HUES6 (cell line): ENCODE measurements at regions not wholly inside any gene's neighbourhood (a gene's known extent, or its start where the extent isn't known, plus 50 kb on each side); places are given as distances from the start of the nearest gene placed in this dataset.

ENCODE experiments used
- H3K27ac ChIP-seq: 2 replicates; pipeline ENCODE4 v1.7.0; 2013; ENCODE audit warnings: low read depth, mild to moderate bottlenecking, low read length, inconsistent platforms
- H3K27me3 ChIP-seq: 2 replicates; pipeline ENCODE4 v1.6.1; 2013; ENCODE audit warnings: low read length; ENCODE audit not compliant: control insufficient read depth, insufficient read depth
- H3K36me3 ChIP-seq: 2 replicates; pipeline ENCODE4 v1.6.1; 2013; ENCODE audit warnings: low read length; ENCODE audit not compliant: control insufficient read depth, insufficient read depth
- H3K4me1 ChIP-seq: 2 replicates; pipeline ENCODE4 v1.6.1; 2013; ENCODE audit warnings: low read length; ENCODE audit not compliant: control insufficient read depth, insufficient read depth
- H3K4me3 ChIP-seq: 2 replicates; pipeline ENCODE4 v1.5.1; 2013; ENCODE audit warnings: low read depth, low read length
- H3K9ac ChIP-seq: one replicate; pipeline ENCODE4 v1.6.1; 2013; ENCODE audit warnings: mild to moderate bottlenecking, low read length
- H3K9me3 ChIP-seq: 2 replicates; pipeline ENCODE4 v1.6.1; 2013; ENCODE audit warnings: low read depth, low read length; ENCODE audit not compliant: control insufficient read depth, insufficient read depth

DNA sequence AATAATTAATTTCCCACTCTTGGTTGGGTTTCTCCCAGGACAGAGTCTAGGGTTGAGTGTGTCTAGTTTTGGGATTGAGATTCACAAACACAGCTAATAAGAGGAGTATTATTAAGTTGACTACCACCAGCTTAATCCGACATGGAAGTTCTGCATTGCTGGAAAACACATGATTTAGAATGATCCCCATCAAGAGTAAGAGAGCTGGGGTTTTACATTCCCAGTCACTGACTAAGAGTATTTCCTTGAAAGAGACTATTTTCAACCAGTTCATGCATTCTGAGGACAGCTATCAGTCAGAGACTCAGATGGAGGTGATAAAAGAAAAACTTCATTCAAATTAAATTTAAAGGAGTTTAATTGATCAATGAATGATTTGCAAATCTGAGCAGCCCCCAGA is 334.6 kb upstream of the LRATD1 start:
- no peak overlapping the region for H3K4me3 ChIP-seq
- H3K4me1 ChIP-seq = peaks cover 3% of the 10 kb centered on the region; the same call in 1 of the 2 replicates
- no peak overlapping the region for H3K9ac ChIP-seq
- no peak overlapping the region for H3K27ac ChIP-seq
- H3K36me3 ChIP-seq = no peaks in the 10 kb centered on the region
- no peaks in the 10 kb centered on the region for H3K9me3 ChIP-seq
- no peaks in the 10 kb centered on the region for H3K27me3 ChIP-seq

DNA sequence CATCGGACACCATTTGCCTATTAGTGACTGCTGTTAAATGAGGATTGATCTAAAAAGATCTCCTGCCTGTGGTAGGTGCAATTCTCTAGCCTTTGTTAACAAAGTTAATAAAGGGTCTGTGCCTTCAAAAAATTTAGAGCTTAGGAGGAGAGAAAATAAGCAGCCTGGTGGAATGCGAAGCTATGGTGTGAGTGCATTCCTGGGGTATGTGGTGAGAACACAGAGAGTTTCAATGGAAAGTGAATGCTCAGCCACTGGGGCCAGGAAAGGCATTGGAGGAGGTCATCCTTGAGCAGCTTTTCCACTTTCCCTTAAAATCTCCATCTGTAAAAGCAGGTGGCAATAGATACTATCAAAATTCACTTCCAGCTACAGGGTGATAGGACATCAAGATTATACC is 331.2 kb upstream of the LRATD1 start:
- Histone ChIP-seq H3K27ac (no peak overlapping the region), H3K36me3 (no peaks in the 10 kb centered on the region), H3K4me1 (peaks cover 3% of the 10 kb centered on the region; the same call in 1 of the 2 replicates)

DNA sequence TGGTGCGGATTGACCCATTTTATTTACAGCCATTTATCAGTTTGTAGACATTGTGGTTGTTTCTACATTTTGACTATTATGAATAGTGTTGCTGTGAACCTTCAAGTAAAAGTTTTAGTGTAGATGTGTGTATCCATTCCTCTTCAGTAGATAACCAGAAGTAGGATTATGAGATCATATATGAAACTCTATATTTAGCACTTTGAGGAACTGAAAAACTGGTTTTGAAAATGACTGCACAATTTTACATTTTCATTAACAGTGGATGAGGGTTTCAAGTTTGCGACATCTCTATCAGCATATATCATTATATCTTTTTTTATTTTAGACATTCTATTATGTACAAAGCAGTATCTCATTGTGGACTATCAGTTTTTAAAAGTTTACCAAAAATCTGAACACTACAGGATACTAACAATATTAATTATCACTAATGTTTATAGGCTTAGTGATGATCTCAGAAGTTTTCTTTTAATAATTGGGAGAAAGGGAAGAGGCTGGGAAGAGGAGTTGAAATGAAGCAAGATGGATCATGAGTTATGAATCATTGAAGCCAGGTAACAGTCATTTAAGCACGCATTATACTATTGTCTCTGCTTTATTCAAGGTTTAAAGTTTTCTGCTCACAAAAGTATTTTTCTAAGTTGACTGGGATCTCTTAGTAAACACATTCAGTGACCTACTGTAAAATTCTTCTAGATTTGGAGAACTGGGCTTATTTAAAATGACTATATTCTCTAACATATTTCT is 329.0 kb upstream of the LRATD1 start:
- Histone ChIP-seq H3K9me3 (no peaks in the 10 kb centered on the region), H3K4me3 (no peak overlapping the region), H3K4me1 (peaks cover 3% of the 10 kb centered on the region; the same call in 1 of the 2 replicates), H3K9ac (no peak overlapping the region), H3K27ac (no peak overlapping the region), H3K27me3 (no peaks in the 10 kb centered on the region), H3K36me3 (no peaks in the 10 kb centered on the region)

More for the DNA sequence above, 331.2 kb upstream of the LRATD1 start:
- no peak overlapping the region for H3K4me3 ChIP-seq
- H3K27me3 ChIP-seq = no peaks in the 10 kb centered on the region
- no peak overlapping the region for H3K9ac ChIP-seq
- no peaks in the 10 kb centered on the region for H3K9me3 ChIP-seq

DNA sequence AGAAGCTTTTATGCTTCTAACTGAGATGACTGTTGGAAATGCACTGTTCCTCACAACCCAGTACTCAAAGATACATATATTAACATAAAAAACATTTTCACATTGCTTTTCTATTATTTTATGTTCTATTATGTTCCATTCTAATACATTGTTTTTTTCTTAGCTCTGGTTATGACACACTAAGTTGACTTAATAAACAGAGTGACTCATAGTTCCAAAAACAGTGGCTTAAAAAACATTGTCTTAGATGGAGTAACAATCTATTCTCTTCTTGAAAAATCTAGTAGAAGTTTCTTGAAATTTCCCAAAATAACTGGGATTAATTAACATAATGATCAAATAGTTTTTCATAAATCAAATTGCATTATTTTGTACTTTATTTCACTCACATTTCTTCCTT is 328.2 kb upstream of the LRATD1 start:
- Histone ChIP-seq H3K36me3 (no peaks in the 10 kb centered on the region), H3K9me3 (no peaks in the 10 kb centered on the region), H3K4me3 (no peak overlapping the region), H3K27me3 (no peaks in the 10 kb centered on the region), H3K9ac (no peak overlapping the region), H3K4me1 (peaks cover 3% of the 10 kb centered on the region; the same call in 1 of the 2 replicates), H3K27ac (no peak overlapping the region)

DNA sequence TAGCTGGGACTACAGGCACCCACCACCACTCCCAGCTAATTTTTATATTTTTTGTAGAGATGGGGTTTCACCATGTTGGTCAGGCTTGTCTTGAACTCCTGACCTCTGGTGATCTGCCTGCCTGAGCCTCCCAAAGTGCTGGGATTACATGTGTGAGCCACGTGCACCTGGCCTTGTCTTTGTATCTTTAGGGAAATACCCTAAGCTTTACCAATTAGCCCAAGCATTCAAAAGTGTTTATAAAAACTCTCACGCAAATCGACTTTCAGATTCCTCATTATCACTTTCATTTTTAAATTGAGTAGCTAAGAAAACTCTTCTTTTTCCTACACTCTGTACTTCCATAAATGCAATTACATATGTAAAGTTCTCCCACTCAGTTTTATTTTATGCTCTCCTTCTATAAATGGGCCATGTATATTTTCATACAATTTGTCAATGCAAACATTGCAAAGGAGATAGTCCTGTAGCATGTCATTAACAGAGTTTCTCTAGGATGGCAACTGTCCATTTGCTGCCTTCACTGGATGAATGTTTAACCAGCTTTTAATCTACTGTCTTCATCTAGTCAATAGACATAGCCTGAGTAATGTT is 326.2 kb upstream of the LRATD1 start:
- Histone ChIP-seq H3K27me3 (no peaks in the 10 kb centered on the region), H3K4me1 (no peaks in the 10 kb centered on the region), H3K4me3 (no peak overlapping the region), H3K9me3 (no peaks in the 10 kb centered on the region), H3K36me3 (no peaks in the 10 kb centered on the region), H3K27ac (no peak overlapping the region), H3K9ac (no peak overlapping the region)

DNA sequence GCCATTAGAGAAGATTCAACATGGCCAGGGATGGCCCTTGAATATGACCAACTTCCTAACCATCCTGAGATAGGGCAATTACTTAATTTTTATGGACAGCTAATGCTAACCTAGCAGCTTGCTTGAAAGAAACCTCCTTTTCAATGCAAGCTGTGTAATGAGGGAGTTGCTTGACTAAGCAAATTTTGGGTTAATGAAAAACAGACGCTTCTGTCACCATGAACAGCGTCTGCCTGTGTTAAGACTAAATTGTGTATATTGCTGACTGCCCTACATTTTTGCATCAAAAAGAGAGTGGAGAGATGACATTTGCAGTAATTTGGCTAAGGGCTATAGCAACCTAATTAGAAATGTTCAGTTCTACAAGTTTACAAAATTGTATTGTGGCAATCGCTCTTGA is 319.2 kb upstream of the LRATD1 start:
- no peaks in the 10 kb centered on the region for H3K27me3 ChIP-seq
- no peak overlapping the region for H3K27ac ChIP-seq
- H3K36me3 ChIP-seq = no peaks in the 10 kb centered on the region
- no peaks in the 10 kb centered on the region for H3K4me1 ChIP-seq
- H3K9me3 ChIP-seq = no peaks in the 10 kb centered on the region
- H3K4me3 ChIP-seq = no peak overlapping the region
- H3K9ac ChIP-seq = no peak overlapping the region

DNA sequence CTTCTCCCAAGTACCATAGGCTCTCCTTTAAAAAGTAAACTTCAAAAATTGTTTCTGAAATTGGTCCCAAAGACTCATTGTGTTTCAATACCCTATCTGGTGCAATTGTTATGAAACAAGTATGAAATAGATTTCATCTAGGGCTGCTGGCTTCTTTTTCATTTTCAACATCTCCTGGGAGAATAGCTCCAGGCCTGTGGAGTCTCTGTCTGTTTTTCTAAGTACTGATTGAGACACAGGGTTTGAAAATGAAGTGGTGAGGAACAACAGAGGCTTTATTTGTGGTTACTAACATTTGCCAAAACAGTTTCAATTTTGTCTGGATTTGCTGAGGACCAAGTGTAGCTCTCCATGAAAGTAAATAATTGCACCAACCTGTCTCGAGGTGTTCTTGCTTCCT is 315.9 kb upstream of the LRATD1 start:
- no peaks in the 10 kb centered on the region for H3K4me1 ChIP-seq
- no peak overlapping the region for H3K27ac ChIP-seq
- H3K9me3 ChIP-seq = no peaks in the 10 kb centered on the region
- no peaks in the 10 kb centered on the region for H3K27me3 ChIP-seq
- H3K9ac ChIP-seq = no peak overlapping the region
- no peak overlapping the region for H3K4me3 ChIP-seq
- H3K36me3 ChIP-seq = no peaks in the 10 kb centered on the region

DNA sequence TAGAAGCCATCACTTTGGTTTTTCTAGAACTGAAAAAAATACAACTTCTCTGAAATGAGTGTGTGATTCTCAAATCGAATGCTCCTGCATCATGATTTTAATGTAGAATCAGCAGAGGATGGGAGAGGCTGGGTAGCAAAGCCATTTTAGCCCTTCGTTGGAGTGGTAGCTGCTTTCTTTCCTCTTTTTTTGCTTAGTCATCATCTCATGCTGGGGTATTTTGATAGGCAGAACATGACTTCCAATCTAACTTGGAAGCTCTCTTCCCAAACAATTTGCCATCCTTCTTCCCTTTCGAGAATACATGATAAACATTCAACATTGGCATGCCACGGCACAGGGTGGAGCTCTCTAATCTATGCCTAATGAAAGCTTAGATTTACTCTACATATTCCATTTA is 311.2 kb upstream of the LRATD1 start:
- H3K9ac ChIP-seq = no peak overlapping the region
- H3K4me1 ChIP-seq = no peaks in the 10 kb centered on the region
- H3K27ac ChIP-seq = no peak overlapping the region
- H3K27me3 ChIP-seq = no peaks in the 10 kb centered on the region
- H3K4me3 ChIP-seq = no peak overlapping the region
- H3K36me3 ChIP-seq = no peaks in the 10 kb centered on the region
- no peaks in the 10 kb centered on the region for H3K9me3 ChIP-seq

DNA sequence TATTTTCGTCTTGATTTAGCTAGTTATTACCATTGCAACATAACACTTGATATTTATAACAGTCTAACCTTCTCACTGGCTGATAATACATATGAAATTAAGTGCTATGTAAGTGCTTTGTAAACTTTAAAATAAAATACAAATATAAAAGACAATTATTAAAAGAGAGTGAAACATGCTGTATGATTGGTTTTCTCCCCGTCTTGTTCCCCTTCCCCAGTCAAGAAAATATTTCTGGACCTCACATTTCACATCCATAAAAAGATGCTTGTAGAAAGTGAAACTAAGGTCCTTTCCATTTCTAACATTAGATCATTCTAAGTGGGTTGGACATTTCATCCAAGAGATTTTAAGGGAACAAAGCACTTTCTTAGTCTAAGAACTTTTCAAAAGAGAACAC is 310.2 kb upstream of the LRATD1 start:
- no peak overlapping the region for H3K9ac ChIP-seq
- H3K27ac ChIP-seq = no peak overlapping the region
- no peaks in the 10 kb centered on the region for H3K36me3 ChIP-seq
- no peaks in the 10 kb centered on the region for H3K9me3 ChIP-seq
- no peaks in the 10 kb centered on the region for H3K27me3 ChIP-seq
- H3K4me3 ChIP-seq = no peak overlapping the region
- no peaks in the 10 kb centered on the region for H3K4me1 ChIP-seq

DNA sequence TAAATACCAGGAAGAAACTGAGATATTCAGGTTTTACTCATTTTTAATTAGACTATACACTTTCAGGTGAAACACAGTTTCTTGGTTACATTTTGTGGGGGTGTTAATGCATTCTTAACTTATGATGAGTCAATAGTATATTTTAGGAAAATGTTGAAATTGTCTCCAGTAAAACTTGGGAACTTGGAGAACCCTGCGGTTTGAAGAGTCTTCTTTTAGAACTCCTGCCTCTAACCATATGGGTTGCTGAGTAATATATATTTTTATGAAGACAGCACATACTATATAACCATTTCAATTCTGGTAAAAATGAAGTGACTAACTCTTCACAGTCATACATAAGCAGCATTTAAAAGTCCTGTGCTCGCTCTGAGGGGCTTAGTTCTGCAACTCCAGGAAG is 308.2 kb upstream of the LRATD1 start:
- H3K27ac ChIP-seq = no peak overlapping the region
- no peaks in the 10 kb centered on the region for H3K36me3 ChIP-seq
- H3K4me1 ChIP-seq = no peaks in the 10 kb centered on the region
- no peak overlapping the region for H3K4me3 ChIP-seq
- no peak overlapping the region for H3K9ac ChIP-seq
- 0 out of 2 replicates have a peak, but pooled peaks cover 5% of the 10 kb centered on the region for H3K27me3 ChIP-seq
- no peaks in the 10 kb centered on the region for H3K9me3 ChIP-seq

DNA sequence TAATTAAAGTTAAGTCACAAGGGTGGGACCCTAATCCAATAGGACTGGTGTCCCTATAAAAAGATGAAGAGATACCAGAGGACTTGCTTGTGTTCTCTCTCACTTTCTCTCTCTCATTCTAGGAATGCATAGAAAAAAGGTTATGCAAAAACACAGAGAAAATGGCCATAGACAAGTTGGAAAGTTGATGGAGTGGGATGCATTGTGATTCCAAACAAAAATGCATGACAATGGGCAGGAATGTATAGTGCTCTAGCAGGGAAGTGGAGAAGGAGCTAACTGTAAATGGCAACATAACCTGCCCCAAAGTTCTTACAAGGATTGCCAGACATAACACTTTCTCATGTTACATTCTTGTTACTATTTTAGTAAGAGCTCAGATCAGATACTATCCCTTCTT is 301.6 kb upstream of the LRATD1 start:
- H3K9me3 ChIP-seq = no peaks in the 10 kb centered on the region
- H3K27ac ChIP-seq = no peak overlapping the region
- peaks cover 13% of the 10 kb centered on the region for H3K4me1 ChIP-seq
- no peak overlapping the region for H3K9ac ChIP-seq
- H3K4me3 ChIP-seq = no peak overlapping the region
- 0 out of 2 replicates have a peak, but pooled peaks cover 5% of the 10 kb centered on the region for H3K27me3 ChIP-seq
- H3K36me3 ChIP-seq = no peaks in the 10 kb centered on the region
